ENCODE measurements at regions not wholly inside any gene's neighbourhood (a gene's known extent, or its start where the extent isn't known, plus 50 kb on each side); places are given as distances from the start of the nearest gene placed in this dataset.

GRCh38 chr20:61045091-61045490 is 207.0 kb upstream of the CDH4 start:
- TF ChIP-seq SIN3A (IDR thresholded peaks at IDR 0.05; ENCODE audit: borderline replicate concordance, insufficient read depth, low read length), result no peak
- no peak for TF ChIP-seq POLR2AphosphoS5 (IDR thresholded peaks at IDR 0.05; ENCODE audit: low read depth, low read length)
- TF ChIP-seq, protein P1, sequence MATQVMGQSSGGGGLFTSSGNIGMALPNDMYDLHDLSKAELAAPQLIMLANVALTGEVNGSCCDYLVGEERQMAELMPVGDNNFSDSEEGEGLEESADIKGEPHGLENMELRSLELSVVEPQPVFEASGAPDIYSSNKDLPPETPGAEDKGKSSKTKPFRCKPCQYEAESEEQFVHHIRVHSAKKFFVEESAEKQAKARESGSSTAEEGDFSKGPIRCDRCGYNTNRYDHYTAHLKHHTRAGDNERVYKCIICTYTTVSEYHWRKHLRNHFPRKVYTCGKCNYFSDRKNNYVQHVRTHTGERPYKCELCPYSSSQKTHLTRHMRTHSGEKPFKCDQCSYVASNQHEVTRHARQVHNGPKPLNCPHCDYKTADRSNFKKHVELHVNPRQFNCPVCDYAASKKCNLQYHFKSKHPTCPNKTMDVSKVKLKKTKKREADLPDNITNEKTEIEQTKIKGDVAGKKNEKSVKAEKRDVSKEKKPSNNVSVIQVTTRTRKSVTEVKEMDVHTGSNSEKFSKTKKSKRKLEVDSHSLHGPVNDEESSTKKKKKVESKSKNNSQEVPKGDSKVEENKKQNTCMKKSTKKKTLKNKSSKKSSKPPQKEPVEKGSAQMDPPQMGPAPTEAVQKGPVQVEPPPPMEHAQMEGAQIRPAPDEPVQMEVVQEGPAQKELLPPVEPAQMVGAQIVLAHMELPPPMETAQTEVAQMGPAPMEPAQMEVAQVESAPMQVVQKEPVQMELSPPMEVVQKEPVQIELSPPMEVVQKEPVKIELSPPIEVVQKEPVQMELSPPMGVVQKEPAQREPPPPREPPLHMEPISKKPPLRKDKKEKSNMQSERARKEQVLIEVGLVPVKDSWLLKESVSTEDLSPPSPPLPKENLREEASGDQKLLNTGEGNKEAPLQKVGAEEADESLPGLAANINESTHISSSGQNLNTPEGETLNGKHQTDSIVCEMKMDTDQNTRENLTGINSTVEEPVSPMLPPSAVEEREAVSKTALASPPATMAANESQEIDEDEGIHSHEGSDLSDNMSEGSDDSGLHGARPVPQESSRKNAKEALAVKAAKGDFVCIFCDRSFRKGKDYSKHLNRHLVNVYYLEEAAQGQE (IDR thresholded peaks at IDR 0.05; ENCODE audit: insufficient read depth in 1 of 2, low read depth in 2 of 2, low read length in 2 of 2), result no peak

Data from PFSK-1 (cell line).